ENCODE measurements at regions not wholly inside any gene's neighbourhood (a gene's known extent, or its start where the extent isn't known, plus 50 kb on each side); places are given as distances from the start of the nearest gene placed in this dataset.

DNA sequence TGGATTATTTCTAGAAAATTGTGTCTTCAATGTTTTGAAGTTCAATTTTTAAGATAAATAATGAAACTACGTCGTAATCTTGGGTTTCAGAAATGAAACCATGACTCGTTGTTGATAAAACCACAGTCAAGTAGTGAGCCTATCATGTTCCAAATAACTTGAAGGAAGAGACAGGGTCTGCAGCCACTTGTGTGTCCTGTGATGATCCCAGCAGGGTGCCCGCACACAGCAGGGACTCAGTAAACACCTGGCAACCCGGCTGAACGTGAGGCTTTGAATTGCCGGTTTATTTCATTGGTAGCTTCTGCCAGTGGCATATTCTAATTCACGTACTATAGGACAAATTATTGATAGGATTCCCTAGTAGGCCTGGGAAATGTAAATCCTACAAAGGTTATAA, 679.6 kb downstream of the IRX1 start:
- DNase-seq, result no peak

DNA sequence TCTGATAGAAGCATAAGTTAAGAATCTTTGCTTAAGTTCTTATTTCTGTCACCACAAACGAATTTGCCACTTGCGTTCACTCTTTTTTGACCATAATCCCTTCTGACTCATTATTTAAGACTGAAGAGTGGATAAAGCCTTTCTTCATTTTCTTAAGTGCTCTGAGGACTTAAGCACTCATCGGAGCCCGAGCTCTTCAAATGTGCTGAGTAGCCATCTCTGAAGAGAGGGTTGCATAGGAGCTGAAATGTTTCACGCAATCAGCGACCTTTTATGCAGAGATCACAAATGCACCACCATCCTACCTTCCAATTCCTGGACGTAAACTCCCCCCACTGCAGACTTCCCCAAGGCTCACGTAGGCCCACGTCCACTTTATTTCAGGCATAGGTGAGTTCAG, 699.2 kb downstream of the IRX1 start:
- no peak for DNase-seq

DNA sequence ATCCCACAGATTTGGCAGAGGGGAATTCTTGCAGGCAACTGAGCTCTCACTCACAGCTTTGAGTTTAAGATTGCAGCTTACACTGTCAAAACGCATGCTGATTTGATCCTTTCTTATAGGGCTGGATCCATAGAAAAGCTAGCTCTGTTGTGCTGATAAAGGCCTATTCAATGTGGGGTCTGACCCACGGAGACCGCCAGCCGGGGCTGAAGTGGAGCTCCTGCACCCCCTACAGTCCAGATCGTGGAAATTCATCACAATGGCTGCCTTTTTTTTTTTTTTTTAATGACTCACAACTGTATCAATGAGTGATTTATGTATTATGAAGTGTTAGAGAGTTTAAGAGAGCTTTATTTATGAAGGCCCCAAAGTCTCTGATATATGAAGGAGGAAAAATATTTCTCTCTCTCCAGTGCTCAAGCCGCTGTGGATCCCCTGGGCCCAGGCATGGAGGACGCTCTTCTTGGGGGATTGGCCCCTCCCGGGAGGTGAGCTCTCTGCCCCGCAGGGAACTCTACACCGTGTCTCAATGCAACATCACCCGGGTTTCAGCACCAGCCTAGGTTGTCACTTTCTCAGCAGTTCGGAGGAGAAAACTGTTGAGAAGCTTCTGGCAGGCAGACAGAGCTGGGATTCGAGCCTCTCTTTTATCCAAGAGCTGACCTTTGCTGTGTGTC, 700.2 kb downstream of the IRX1 start:
- DNase-seq, result peak in 29 of 56 donors; percentile 1 to 47 (median 9)

DNA sequence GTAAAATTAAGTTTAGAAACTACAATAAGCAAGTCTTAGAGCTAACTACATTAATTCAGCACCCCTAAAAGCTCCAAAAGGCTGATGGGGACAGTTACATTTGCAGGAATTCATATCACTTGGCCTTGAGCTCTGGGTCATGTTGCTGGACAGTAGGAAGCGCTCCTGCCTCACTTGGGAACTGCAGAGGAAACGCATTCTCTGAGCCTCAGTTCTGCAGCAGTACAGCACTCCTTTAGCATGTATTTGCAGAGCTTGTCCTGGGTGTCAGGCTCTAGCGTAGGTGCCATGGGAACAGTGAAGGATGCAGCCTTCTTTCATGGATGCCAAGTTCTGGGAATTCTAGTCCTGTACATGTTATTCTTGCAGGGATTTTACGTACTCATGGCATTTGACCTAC, 710.4 kb downstream of the IRX1 start:
- no peak for DNase-seq

DNA sequence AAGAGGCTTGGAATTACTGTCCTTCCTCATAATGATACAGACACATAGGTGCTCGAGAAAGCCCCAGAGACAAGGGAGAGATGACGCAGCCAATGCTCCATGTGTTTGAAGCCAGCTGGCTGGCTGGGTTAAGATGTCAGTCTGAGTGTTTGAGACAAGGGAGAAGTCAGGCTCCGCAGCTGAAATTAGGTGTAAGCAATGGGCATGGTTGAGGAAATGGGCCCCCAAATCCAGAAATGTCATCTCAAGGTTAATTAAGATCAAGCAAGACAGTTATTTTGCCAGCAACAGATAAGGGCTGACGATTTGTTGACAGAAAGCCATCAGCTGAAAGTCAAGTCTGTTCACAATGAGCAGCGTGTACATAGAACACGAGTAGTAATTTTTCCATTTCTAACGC, 713.4 kb downstream of the IRX1 start:
- no peak for DNase-seq

DNA sequence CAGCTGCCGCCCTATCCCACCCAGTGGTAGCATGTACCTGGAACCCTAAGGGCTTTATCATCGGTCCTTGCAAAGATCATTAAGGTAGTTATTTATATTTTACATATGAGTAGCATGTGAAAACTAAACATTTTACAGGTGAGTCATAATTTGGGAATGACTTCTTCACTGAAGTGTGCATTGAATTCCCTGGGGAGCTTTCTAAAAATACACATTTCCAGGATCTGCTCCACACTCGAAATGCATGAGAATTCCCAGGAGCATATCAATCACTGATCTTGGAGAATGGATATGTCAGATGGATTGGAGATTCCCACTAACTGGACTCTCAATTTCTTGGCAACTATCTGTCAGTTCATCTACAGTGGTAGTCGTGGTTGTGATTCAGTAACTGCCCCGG, 717.5 kb downstream of the IRX1 start:
- no peak for DNase-seq

DNA sequence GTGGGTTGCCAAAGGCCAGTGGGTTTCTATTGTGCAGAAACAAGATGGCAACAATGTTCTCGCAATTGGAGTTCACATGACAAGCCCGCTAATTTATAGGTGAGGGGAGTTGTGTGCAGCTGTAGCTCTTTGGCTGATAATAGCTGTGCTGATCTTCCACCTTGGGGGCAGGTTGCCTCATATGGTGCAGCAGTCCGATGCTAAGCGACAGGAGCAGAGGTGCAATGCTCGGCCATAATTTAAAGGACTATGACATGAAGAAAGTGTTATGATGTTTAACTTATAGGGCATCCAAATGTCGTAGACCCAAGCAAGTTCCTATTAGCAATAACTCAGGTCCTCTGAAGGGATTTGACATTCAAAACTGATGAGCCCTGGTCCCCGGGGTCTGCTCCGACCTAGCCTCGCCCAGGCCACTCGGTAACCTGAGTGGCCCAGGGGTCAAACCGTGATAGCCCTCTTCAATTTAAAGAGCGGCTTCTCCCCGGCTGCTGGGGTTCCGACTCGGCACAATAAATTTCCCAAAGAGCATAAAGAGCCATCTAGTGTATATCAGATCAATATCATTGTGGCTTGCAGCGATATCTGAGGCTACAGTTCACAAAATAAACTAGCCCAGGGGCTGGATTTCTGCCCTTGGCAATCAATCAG, 724.0 kb downstream of the IRX1 start:
- no peak for DNase-seq

DNA sequence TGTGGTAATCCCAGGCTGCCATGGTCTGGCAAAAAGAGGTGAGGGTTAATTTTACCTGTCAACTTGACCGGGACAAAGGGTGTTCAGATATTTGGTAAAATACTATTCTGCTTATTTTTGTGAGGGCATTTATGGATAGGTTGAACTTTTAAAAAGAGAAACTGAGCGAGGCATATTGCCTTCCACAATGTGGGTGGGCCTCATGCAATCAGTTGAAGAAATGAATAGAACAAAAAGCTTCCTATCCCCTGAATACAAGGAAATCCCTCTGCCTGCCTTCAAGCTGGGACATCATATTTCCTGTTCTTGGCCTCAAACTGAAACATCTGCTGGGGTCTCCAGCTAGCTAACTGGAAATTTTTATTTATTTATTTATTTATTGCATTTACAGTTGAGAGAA, 734.7 kb downstream of the IRX1 start:
- no peak for DNase-seq

DNA sequence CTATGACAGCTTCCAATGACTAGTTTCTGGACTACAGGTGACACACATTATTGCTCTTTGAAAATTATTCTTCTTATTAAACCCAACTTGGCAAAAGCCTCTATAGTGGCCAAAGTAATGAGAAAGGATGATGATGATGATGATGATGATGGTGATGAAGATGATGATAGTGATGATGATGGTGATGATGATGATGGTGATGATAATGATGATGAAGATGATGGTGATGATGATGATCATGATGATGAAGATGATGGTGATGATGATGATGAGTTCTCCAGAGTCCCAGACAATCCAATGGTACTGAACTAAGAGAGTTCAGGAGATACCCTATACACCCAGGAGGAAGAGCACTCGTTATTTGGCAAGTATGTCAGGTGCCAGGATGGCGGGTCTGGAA, 739.4 kb downstream of the IRX1 start:
- DNase-seq, result no peak

DNA sequence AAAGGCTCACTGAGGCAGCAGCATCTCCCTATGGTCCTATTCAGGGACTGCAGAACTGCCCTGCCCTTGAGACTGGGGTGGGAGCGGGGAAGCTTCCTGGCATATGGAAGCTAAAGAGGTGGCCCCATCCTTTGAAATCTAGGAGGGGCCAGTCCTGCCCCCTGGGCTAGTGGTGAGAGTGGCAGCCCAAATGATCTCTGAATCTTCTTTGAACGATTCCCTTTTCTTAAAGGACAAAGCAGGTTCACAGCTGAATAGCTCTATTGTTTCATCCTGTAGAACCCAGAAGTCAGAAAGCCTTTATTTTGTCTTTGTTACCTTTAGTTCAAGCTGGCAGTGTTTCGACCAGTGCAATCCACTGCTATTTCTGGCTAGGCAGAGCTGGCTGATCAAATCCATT, 741.9 kb downstream of the IRX1 start:
- DNase-seq, result no peak

DNA sequence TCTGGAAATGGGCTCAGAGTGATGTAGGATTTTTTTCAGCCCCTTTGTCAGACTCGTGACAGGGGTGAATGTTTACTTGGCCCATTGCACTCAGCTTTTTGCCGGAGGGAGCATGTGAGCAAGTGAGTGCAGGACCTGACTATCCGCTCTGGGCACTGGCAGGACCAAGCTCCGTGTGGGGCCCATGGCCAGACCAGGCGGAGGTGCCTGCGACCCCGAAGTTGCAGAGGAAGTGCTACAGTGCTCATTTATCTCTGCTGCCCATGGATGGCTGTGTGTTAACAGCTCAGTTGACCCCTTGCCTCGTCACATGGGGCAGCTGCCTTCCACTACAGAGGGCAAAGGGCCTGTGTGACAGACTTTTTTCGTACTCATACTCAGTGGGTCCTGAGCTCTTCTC, 744.3 kb downstream of the IRX1 start:
- DNase-seq, result no peak

DNA sequence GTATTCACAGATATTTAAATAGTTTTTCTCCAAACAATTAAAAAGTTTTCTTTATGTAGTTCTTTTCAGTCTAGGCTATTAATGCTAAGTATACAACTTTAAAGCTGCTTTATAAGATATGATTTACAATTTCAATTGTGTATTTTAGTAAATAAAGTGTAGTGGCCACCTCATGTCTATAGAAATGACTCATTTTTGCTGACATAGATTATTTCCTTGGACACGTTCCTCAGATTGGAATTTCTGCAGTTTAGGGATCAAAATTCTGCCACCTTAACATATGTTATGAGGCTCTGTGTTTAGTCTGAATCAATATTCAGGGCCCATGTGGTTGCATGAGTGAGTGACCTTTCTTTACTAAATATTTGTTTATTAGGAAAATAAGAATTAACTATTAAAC, 750.2 kb downstream of the IRX1 start:
- no peak for DNase-seq

DNA sequence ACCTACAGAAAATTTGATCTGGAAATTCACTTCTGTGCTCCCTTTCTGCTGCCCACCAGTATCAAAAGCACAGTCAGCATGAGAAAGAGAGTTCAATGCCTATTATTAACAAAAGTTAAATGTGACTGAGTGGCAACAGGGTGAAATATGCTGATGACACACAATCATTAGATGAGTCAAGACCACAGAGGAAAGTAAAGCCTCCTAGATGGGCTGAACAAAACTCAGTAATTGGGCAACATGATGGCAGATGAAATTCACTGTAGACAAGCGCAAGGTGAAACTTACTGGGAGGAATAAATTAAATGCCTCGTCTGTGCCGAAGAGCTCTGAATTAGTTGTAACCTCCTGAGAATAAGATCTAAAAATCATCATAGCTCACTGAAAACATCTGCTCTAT, 752.8 kb downstream of the IRX1 start:
- DNase-seq, result no peak

DNA sequence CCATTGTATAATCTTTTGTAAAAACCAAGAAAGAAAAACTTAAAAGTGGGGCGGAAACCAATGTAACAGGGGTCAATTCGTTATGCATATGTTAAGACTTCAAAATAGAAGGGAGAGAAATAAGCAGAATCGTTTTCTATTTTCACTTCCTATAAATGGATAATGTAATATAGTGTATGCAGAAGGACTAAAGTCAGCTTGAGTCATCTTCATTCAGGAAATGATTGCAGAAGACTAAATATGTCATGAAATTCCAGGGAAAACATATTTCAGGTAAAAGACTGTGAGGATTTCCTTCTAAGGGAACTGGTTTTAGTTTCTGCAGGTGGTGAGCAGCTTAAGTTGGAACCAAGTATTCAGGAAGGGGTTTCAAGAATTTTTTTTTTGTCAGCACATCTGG, 753.3 kb downstream of the IRX1 start:
- no peak for DNase-seq

DNA sequence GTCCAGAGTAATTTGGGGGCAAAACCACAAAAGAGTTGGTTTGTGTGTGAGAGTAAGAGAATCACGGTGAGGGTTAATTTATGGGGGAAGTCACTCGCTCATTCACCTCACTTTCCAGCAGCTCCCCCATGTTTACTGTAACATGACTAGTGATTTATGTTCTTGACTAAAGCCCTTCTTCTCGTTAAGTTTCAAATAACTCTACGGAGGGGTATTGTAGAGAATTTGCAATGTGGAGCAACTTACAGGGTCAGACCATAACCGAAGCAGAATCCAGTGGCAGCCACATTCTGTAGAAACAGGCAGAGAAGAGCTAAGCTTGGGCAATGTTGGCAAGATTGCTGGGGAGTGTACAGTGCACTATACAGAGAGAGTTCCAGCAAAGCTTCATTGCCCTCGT, 760.6 kb downstream of the IRX1 start:
- DNase-seq, result no peak

DNA sequence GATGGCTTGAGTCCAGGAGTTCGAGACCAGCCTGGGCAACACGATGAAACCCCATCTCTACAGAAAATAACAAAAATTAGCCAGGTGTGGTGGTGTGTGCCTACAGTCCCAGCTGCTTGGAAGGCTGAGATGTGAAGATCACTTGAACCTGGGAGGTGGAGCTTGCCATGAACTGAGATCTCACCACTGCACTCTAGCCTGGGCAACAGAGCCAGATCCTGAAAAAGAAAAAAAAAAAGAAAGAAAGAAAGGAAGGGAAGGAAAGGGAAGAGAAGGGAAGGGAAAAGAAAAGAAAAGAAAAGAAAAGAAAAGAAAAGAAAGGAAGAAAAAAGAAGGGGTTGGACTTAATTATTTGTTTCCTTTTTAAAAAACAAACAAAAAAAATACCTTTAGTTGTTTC, 764.2 kb downstream of the IRX1 start:
- DNase-seq, result no peak

DNA sequence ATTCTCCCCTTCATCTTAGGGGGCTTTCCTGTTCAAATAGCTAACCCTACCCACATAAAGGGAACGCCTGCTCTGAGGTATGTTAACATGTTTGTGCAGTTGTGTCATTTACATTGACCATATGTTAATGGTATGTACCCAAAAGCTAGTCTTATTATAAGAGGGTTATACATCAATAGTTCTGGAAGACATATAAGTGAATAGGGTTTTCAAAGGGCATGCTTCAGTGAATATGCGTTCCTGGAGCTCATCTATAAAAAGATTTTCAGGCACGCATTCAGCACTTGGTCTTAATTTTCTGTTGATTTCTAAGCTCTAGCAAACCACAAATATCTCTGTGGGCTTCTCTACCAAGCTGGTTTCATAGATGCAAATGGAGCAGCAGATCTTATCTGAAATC, 766.1 kb downstream of the IRX1 start:
- no peak for DNase-seq

DNA sequence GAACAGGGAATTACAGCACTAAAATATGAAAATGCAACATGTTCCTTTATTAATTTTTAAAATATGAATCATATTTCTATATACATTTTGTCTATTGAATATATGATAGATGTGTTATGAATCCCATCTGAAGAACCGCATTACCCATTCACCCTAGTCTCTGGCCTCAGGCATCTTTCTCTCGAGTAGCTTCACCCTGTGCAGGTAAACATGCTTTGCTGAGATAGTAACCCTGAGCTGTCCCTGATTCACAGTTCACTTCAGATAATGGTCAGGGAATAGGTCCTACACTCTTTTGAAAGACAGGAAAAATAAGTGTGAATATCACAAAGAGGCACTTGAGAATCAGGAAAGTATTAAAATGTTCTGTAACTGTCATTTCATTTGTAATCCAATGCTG, 766.8 kb downstream of the IRX1 start:
- no peak for DNase-seq

DNA sequence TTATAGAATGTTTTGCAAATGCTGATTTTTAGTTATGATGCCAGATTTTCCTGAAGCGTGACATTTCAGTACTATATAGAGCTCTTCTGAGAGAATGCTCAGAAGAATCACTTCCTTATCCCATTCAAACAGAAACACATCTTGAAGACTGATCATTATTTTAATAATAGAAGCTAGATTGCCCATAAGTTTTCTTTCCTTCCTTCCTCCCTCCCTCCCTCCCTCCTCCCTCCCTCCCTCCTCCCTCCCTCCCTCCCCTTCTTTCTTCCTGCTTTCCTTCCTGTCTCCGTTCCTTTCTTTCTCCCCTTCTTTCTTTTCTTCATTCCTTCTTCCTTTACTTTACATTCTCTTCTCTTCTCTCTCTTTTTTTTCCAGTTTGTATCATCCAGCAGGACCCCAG, 767.4 kb downstream of the IRX1 start:
- DNase-seq, result no peak

DNA sequence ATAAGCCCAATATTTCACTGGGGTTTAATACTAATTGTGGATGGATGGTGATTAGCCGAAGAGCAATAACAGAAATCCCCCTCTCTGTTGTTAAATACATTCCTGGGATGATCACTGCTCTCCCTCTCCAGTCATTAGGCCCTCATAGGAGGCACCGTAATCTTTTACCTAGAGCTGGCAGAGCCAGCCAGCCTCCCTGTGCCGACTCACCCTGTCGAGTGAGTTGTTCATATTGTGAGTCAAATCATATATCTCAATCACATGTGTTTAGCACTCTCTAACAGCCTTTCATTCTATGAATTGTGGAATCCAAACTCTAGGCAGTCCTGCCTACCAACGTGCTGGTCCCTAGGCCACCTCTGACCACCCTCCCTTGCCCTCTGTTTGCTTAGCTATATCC, 771.0 kb downstream of the IRX1 start:
- DNase-seq, result no peak

DNA sequence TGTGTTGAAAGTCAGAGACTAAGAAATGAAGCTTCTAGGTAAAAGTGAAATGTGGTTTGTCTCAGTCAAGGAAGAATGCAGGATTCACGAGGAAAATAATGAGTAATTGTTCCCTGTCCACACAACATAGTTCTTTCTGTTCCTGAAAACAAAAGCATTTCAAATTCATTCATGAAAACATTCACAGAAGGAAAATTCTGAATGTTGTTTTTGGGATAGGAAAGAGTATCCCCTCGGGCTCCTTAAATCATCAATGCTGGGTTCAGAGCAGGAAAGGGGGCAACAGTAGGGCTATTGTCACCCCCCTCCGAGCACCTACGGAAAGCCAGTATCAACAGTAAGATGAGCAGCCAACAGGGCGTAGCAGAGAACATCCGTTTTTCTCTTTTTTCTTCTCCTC, 769.9 kb upstream of the ADAMTS16 start:
- DNase-seq, result no peak

DNA sequence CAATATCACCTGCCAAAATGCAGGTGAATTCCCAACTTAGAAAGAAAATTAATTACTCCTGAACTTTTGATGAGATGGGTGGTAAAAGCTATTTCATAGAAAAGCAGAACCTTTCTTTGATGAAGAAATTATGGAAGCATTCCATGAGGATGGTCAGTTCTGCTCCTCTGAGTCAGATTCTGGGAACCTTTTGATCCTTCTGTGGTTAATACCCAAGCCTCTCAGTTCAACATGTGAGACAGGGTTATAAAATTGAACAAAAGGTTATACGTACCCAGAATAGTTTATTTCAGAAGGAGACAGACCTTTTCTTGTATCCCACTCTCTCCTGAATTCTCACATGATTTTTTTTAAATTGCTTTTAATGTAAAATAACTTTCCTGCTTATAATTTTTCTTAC, 767.6 kb upstream of the ADAMTS16 start:
- no peak for DNase-seq

DNA sequence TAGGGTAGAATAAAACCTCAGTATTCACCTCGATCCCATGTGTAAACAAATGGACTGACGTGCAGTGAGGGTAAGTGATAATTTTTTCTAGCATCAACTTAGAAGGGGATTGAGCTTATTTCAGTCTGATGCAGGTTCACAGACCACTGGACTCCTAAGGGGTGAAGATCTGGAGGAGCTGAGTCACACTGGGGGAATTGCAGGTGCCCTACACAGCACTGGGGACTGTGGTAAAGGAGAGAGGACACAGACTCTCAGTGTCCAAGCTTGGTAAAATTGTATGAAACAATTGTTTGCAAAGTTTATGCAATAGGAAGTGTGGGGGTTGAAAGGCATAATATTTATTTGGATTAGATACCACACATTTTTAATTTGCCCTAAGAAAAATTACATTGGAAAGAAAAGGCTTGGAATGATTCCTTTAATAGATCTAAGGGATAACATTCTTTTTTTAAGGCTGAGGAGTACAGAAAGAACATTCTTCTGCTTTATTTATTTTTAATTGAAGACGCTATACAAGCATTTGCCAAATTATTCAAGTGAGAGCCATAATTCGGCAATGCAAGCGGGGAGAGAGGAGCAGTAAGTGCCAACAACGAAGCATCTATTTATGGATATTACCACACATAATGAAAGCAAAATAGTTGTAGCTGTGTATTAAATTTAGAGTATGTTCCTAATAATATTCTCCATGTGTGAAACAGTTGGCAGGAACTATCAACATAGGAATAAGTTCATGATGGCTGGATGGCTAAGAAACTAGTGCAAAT, 766.9 kb upstream of the ADAMTS16 start:
- DNase-seq, result no peak
